HCT116 (cell line): ENCODE measurements at regions not wholly inside any gene's neighbourhood (a gene's known extent, or its start where the extent isn't known, plus 50 kb on each side); places are given as distances from the start of the nearest gene placed in this dataset.

Source experiments
- ATAC-seq: fragments of 200-7000 bp; cut with Tn5 transposase; 2 replicates; pipeline ENCODE4 v1.9.1; 2020; ENCODE audit warnings: mild to moderate bottlenecking, moderate library complexity
- BruUV-seq: library from RNA; stranded (reverse); fragments of 400-500 nt; replicated peaks from 2 replicates; lab custom pipeline; 2021; lab: Mats Ljungman, UMichigan
- CTCF ChIA-PET: fragments of 300-600 bp; sonication (Branson Sonifier 250); formaldehyde crosslinking; loops from one replicate; lab custom pipeline; 2021; ENCODE audit warnings: antibody characterized with exemption; lab: Charles Lee
- POLR2A ChIA-PET: fragments of 300-600, 350-600 bp; sonication (Branson Sonifier 250); formaldehyde crosslinking; loops from one replicate; lab custom pipeline; 2021; ENCODE audit warnings: antibody characterized with exemption; lab: Charles Lee
- RAD21 ChIA-PET, 2 experiments: fragments of 300-600 bp; sonication (Branson Sonifier 250); formaldehyde crosslinking; loops; one replicate each; lab custom pipeline; 2023; ENCODE audit warnings: low total read pairs in 2 of 2; ENCODE audit not compliant: uncharacterized antibody in 2 of 2, unreplicated experiment in 2 of 2, low non-redundant PET in 1 of 2; lab: Charles Lee
- DNase-seq: peaks from one replicate; pipeline ENCODE4 v3.0.0-alpha.2; 2010; ENCODE audit warnings: low read depth, low spot score
- H2AFZ ChIP-seq: fragments of 200-600 bp; shearing (Covaris generic), sonication (generic); 2 replicates; pipeline ENCODE4 v1.6.1; 2017; ENCODE audit warnings: low read depth, mixed run types, mixed read lengths, antibody characterized with exemption, low read length; ENCODE audit not compliant: poor library complexity, severe bottlenecking
- H3K27ac ChIP-seq: 2 replicates; pipeline ENCODE4 v1.5.1; 2012; ENCODE audit warnings: low read depth, low read length
- H3K27me3 ChIP-seq: fragments of 200-600 bp; sonication (generic); 2 replicates; pipeline ENCODE4 v1.6.1; 2016; ENCODE audit warnings: mixed run types, low read length, mixed read lengths; ENCODE audit not compliant: insufficient read depth
- H3K36me3 ChIP-seq, 2 experiments: fragments of 200-500 bp in 1 of 2; fragments of 200-600 bp in 1 of 2; sonication (Bioruptor generic) in 1 of 2; sonication (generic) in 1 of 2; 2 replicates each; pipeline versions ENCODE4 v1.5.1 to v1.6.1; 2014 to 2016; ENCODE audit warnings: low read length in 2 of 2, inconsistent platforms in 1 of 2, mixed read lengths in 1 of 2, mixed run types in 1 of 2; ENCODE audit not compliant: insufficient read depth in 2 of 2, control insufficient read depth in 1 of 2
- H3K4me1 ChIP-seq, 2 experiments: fragments of 200-600 bp in 1 of 2; sonication (generic) in 1 of 2; 2 replicates each; pipeline versions ENCODE4 v1.5.1 to v1.6.1; 2012 to 2017; ENCODE audit warnings: low read length in 2 of 2, inconsistent platforms in 1 of 2, mild to moderate bottlenecking in 1 of 2, mixed read lengths in 1 of 2, mixed run types in 1 of 2, moderate library complexity in 1 of 2; ENCODE audit not compliant: insufficient read depth in 2 of 2, control insufficient read depth in 1 of 2
- H3K4me2 ChIP-seq: fragments of 200-600 bp; sonication (generic); 2 replicates; pipeline ENCODE4 v1.6.1; 2017; ENCODE audit warnings: mixed run types, low read length, mixed read lengths
- H3K4me3 ChIP-seq, 2 experiments: fragments of 200-600 bp in 1 of 2; sonication (generic) in 1 of 2; replicated peaks in 1 of 2; 2 replicates each; pipeline ENCODE4 v1.5.1; 2011 to 2016; ENCODE audit warnings: low read length in 2 of 2, control low read depth in 1 of 2, low read depth in 1 of 2, mild to moderate bottlenecking in 1 of 2, mixed read lengths in 1 of 2, mixed run types in 1 of 2
- H3K79me2 ChIP-seq: fragments of 200-600 bp; sonication (generic); 2 replicates; pipeline ENCODE4 v1.6.1; 2017; ENCODE audit warnings: mild to moderate bottlenecking, mixed run types, low read length, moderate library complexity, mixed read lengths; ENCODE audit not compliant: insufficient read depth
- H3K9ac ChIP-seq: fragments of 200-600 bp; sonication (generic); 2 replicates; pipeline ENCODE4 v1.6.1; 2016; ENCODE audit warnings: low read length, mixed read lengths
- H3K9me2 ChIP-seq: fragments of 200-600 bp; sonication (generic), shearing (Covaris generic); 2 replicates; pipeline ENCODE4 v1.6.1; 2017; ENCODE audit warnings: mixed run types, mild to moderate bottlenecking, moderate library complexity; ENCODE audit not compliant: insufficient read depth
- H3K9me3 ChIP-seq, 2 experiments: fragments of 200-500 bp in 1 of 2; fragments of 200-600 bp in 1 of 2; sonication (Bioruptor generic) in 1 of 2; sonication (generic) in 1 of 2; 2 replicates each; pipeline ENCODE4 v1.6.1; 2014 to 2017; ENCODE audit warnings: low read length in 2 of 2, mixed read lengths in 2 of 2, inconsistent platforms in 1 of 2, low read depth in 1 of 2, mild to moderate bottlenecking in 1 of 2, mixed run types in 1 of 2, moderate library complexity in 1 of 2; ENCODE audit not compliant: control insufficient read depth in 1 of 2, insufficient read depth in 1 of 2
- H4K20me1 ChIP-seq: fragments of 200-600 bp; sonication (generic), shearing (Covaris generic); 2 replicates; pipeline ENCODE4 v1.6.1; 2017; ENCODE audit warnings: mixed run types, mild to moderate bottlenecking, moderate library complexity; ENCODE audit not compliant: insufficient read depth
- CBX3 ChIP-seq: IDR thresholded peaks from 2 replicates; pipeline ENCODE4 v1.6.1; 2012; ENCODE audit warnings: low read depth
- CEBPB ChIP-seq: IDR thresholded peaks from 2 replicates; pipeline ENCODE4 v1.6.1; 2012; ENCODE audit warnings: low read depth
- CTCF ChIP-seq, 3 experiments: fragments of 200-600 bp in 1 of 3; sonication (generic) in 1 of 3; IDR thresholded peaks in 2 of 3; conservative IDR thresholded peaks in 1 of 3; 2 replicates each; pipeline ENCODE4 v1.5.1; 2012 to 2017; ENCODE audit warnings: low read depth in 2 of 3, low read length in 2 of 3, antibody characterized with exemption in 1 of 3, borderline replicate concordance in 1 of 3, control low read depth in 1 of 3, mild to moderate bottlenecking in 1 of 3, mixed read lengths in 1 of 3, mixed run types in 1 of 3, moderate library complexity in 1 of 3; ENCODE audit not compliant: insufficient read depth in 1 of 3
- ELF1 ChIP-seq: IDR thresholded peaks from 2 replicates; pipeline ENCODE4 v1.6.1; 2012; ENCODE audit warnings: low read depth, borderline replicate concordance
- EZH2 ChIP-seq: fragments of 200-600 bp; sonication (generic); IDR thresholded peaks from 2 replicates; pipeline ENCODE4 v1.6.1; 2017; ENCODE audit warnings: antibody characterized with exemption, mixed run types
- EZH2phosphoT487 ChIP-seq: fragments of 200-600 bp; IDR thresholded peaks from 2 replicates; pipeline ENCODE4 v1.6.1; 2018; ENCODE audit warnings: antibody characterized with exemption, borderline replicate concordance
- FOSL1 ChIP-seq: IDR thresholded peaks from 2 replicates; pipeline ENCODE4 v1.6.1; 2012; ENCODE audit warnings: low read depth
- JUND ChIP-seq: IDR thresholded peaks from 2 replicates; pipeline ENCODE4 v1.6.1; 2012
- POLR2A ChIP-seq: IDR thresholded peaks from 2 replicates; pipeline ENCODE4 v1.7.0; 2011; ENCODE audit warnings: borderline replicate concordance; ENCODE audit not compliant: insufficient read depth, insufficient read length; ENCODE audit errors: extremely low read depth
- POLR2AphosphoS5 ChIP-seq: IDR thresholded peaks from 2 replicates; pipeline ENCODE4 v1.6.1; 2011; ENCODE audit warnings: mild to moderate bottlenecking, low read depth, low read length, moderate library complexity
- SP1 ChIP-seq: IDR thresholded peaks from 2 replicates; pipeline ENCODE4 v1.6.1; 2012; ENCODE audit warnings: low read depth
- TCF7L2 ChIP-seq: IDR thresholded peaks from 2 replicates; pipeline ENCODE4 v1.7.0; 2011; ENCODE audit warnings: borderline replicate concordance, inconsistent platforms; ENCODE audit not compliant: insufficient read depth, insufficient read length; ENCODE audit errors: extremely low read depth
- ZBTB33 ChIP-seq: IDR thresholded peaks from 2 replicates; pipeline ENCODE4 v1.6.1; 2011; ENCODE audit warnings: mild to moderate bottlenecking, low read length, moderate library complexity; ENCODE audit not compliant: insufficient replicate concordance; ENCODE audit errors: extremely low read depth
- ZFX ChIP-seq: fragments of 450-650 bp; IDR thresholded peaks from 2 replicates; pipeline ENCODE4 v1.6.1; 2017
- intact Hi-C: fragments of 100-400 bp; cut with micrococcal nuclease; formaldehyde crosslinking; loops from 2 replicates; pipeline ENCODE4 v1.10.0; 2022

DNA sequence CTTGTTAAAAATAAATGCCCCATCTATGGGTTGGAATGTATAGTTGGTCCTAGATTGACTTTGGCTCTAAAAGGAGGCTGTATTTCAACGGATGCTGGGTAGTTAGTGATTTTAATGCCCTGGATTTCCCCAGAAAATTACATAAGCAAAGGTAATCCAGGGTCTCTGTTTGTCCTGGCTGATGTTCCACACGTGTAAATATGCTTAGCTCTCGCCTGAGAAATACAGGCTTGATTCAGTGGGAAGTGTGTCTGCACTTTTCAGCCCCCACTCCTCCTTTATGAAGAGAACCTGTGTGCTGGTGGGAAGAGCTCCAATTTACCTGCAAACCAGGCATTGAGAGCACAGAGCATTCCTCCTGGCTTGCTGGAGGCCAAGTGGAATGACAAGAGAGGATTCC, 294.6 kb upstream of the CLINT1 start (continued):
- TF ChIP-seq ELF1 (no peak), FOSL1 (no peak), CBX3 (no peak), CEBPB (no peak), TCF7L2 (no peak), ZBTB33 (no peak), SP1 (no peak)
- TF ChIP-seq, all 23 proteins: peak for 0

DNA sequence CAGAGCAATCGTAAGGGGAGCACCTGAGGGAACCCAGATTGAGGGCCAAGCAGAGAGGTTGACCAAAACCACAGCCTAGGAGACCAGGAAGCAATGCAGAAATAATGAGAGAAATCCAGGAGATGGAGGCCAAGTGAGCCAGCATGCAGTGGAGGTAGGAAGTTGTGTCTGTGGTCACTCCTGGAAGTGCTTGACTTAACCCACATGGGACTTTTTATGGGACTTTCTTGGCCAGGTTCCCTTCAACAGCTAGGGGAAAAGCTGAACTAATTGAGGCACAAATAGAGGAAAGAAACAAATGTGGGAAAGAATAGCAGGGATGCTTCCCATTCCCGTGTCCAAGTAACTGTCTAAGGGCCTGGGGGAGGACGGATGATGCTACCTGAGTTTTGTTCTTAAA, 293.2 kb upstream of the CLINT1 start:
- BruUV-seq = no TSS peak
- intact Hi-C loops = no loop called here
- ATAC-seq = no peak

More for the DNA sequence above, 293.2 kb upstream of the CLINT1 start:
- POLR2A ChIA-PET = no interaction called here
- Histone ChIP-seq H3K79me2 (no peaks in the 10 kb centered on the region), H3K9ac (no peak overlapping the region), H3K9me2 (no peaks in the 10 kb centered on the region), H3K4me2 (no peak overlapping the region), H3K36me3 (no peaks in the 10 kb centered on the region), H4K20me1 (no peaks in the 10 kb centered on the region)
- RAD21 ChIA-PET = no interaction called here
- no peak for TF ChIP-seq ELF1
- no peak for TF ChIP-seq SP1
- TF ChIP-seq CTCF (IDR thresholded peaks at IDR 0.05 in 2 of 3, conservative IDR thresholded peaks at IDR 0.05 in 1 of 3; ENCODE audit: borderline replicate concordance in 1 of 3, insufficient read depth in 1 of 3, low read depth in 2 of 3, low read length in 2 of 3) = no peak
- no peak for TF ChIP-seq EZH2phosphoT487
- TF ChIP-seq JUND = no peak
- TF ChIP-seq CBX3 = no peak
- no peak for TF ChIP-seq EZH2
- TF ChIP-seq POLR2AphosphoS5 = no peak
- no peak for TF ChIP-seq ZFX
- TF ChIP-seq CEBPB = no peak
- no peak for TF ChIP-seq POLR2A
- TF ChIP-seq, all 23 proteins: peak for 0
- CTCF ChIA-PET = no interaction called here
- Histone ChIP-seq H3K27me3 (peaks cover 38% of the 10 kb centered on the region), H3K4me1 (no peaks in the 10 kb centered on the region), H2AFZ (no peak overlapping the region), H3K4me3 (no peak overlapping the region), H3K27ac (no peak overlapping the region), H3K9me3 (no peaks in the 10 kb centered on the region)
- DNase-seq = no peak
